HG02840 (cell line): ENCODE measurements at regions not wholly inside any gene's neighbourhood (a gene's known extent, or its start where the extent isn't known, plus 50 kb on each side); places are given as distances from the start of the nearest gene placed in this dataset.
"Not testable (repeated sequence)": the region's sequence is repeated elsewhere in the genome, so short reads cannot be mapped to it uniquely, and the experiment has no call there.

Experiments used
- ATAC-seq: cut with Tn5 transposase; IDR thresholded peaks from one replicate; pipeline ENCODE4 v1.9.1; 2021; ENCODE audit warnings: mild to moderate bottlenecking, moderate library complexity, moderate number of reproducible peaks; ENCODE audit not compliant: unreplicated experiment, low FRiP score

DNA sequence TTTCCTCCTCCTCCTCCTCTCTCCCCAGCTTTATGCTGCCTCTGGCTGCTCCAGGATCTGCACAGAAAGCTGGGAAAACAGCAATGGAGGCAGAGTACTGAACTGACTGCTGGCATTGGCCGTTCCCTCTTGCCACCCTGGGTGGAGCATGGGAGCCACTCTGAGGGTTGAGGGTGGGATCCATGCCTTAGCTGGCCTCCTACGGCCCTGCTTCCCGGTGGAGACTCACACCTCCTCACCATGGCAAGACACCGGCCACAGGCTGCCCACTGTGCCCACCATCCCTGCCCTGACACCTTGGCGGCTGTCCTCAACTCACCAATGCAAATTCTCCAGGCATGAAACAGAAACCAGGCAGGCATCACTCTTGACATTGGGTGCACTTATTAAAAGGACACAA, 832.3 kb upstream of the ID2 start:
- ATAC-seq, result no peak

DNA sequence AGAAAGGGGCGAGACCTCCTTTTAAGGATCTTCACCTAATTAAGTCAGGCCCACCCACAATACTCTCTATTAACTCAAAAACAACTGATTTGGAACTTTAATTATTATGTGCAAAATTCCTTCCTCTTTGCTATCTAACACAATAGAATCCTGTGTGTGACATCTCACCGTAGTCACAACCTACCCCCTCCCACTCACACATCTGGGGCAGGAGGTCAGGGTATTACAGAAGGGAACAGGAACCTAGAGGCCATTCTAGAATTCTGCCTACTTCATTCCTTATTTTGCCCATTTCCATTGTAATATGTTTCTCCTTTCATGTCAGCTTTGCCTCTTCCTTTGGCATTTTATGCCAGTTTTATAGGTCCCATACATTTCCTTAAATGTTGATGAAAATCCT, 829.3 kb upstream of the ID2 start:
- no peak for ATAC-seq

DNA sequence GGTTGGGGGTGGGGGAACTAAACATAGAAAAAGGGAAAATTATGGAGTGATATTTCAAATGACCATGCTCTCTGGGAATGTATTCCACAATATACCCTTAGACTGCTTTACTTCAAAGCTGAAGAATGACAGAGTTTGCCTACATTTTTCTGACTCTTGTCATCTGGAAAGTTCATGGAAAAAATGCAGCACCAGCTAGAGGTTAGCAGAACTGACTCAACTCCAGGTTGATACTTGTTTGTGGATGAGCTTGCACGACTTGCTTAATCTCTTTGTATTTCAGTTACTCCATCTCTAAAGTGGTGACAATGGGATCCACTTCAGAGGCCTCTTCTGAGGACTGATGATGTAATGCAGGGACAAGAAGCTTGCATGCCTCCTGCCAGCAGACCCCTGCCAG, 824.0 kb upstream of the ID2 start:
- no peak for ATAC-seq

DNA sequence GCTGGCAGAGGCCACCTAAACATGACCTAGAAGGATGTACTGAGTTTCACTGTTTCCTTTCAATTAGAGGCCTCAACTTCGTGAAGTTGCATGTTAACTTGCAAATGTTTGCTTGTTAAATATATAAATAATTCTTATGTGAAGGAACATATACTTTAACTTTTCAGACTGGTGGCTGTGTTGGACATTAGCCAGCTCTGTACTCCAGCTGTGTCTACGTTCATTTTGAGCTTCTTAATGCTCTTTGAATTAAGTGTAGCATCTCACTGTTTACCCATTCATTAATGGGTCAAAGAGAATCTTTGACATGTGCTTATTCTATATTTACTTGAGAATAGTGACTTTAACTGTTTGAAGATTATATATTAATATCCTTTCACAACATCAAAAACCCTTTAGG, 823.2 kb upstream of the ID2 start:
- no peak for ATAC-seq

DNA sequence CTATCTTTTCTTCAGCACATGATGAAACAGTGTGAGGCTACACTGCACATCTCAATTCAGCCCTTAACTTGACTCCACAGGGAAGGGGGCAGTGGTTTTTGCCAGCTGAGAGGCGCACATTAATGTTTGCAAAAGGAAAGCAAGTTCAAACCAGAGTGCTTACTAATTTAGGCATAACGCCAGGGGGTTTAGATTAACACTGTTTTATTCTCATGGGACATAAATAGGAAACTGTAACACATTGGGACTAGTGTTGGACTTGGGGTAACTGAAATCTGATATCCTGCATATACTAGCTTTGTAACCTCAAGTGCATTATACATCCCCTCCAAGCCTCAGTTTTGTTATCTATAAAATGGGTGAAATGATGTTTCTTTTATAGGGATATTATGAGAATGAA, 821.2 kb upstream of the ID2 start:
- no peak for ATAC-seq

DNA sequence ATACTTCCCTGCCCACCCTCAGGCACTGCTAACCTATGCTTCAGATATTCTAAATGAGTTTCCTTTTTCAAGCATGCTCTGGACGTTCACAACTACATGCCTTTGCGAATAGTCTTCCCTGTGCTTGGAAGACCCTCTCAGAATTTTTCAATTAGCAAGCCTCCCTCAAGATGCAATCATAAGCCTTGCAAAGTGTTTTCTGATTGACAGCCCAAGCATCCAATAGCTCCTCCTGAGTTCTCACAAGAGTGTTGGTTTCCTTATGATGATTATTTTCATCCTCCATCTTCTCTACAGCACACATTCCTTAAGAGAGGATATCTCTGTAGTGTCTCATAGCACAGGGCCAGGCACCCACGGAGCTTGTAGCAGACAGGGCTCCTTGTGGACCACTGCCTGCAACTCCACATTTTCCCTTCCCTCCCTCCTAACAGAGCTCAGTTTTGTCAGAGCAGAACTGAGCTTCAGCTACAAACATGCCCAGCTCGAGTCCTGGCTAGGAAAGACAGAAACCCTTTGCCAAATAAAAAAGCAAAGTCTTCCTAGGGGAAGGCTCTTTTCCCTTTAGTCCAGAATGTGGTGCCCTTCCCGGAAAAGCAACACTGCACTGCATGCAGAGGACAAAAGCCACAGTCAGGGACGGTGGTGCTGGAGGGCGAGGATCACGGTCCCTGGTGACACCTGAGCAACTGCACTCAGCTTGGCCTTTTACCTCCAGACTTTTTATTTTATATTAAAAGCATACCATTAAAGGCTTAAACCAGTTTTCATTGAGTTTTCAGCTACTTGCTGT, 819.8 kb upstream of the ID2 start:
- ATAC-seq, result no peak

DNA sequence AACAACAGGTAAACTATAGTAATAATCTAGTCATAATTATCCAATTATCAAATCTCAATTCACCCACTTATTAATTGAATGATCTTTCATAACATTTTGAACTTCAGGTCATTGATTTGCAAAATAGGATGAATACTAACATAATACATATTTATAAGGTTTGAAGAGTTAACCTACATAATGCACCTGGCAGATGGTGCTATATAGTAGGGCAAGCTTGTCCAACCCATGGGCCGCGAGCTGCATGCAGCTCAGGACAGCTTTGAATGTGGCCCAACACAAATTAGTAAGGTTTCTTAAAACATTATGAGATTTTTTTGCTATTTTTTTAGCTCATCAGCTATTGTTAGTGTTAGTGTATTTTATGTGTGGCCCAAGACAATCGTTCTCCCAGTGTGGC, 815.8 kb upstream of the ID2 start:
- ATAC-seq, result no peak

DNA sequence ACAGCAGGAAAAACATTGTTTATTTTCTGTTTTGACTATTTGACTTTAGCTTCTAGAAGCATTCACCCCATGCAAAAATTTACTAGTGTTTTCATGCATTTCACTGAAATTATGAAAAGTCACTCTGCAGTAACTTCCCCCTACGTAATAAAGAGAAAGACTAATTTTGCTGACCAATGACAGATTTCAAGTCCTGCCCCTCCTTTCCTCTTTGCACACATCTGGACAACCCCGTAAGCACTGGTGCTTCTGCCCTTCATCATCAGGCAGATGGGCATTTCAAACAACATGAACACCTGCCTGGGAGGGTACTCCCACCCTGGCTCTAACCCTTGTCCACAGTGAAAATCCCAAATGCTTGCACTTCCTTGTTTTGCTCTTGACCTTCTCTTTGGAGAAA, 815.0 kb upstream of the ID2 start:
- ATAC-seq, result no peak

DNA sequence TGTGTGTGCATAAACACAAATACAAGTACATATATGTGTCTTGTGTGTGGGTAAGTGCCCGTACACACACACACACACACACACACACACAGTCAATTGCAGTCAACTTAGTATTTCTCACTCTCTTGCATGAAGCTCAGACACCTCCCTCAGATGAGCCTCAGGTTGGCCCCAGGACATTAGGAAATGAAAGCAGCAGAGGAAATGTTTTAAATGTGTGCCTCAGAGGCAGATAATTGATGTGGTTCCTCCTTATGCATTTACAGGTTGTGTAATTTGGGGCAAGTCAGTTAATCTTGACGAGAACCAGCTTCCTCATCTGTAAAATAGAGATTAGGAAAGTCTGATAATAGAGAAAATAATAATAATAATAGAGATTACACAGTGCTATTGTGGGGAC, 814.0 kb upstream of the ID2 start:
- ATAC-seq, result no peak

DNA sequence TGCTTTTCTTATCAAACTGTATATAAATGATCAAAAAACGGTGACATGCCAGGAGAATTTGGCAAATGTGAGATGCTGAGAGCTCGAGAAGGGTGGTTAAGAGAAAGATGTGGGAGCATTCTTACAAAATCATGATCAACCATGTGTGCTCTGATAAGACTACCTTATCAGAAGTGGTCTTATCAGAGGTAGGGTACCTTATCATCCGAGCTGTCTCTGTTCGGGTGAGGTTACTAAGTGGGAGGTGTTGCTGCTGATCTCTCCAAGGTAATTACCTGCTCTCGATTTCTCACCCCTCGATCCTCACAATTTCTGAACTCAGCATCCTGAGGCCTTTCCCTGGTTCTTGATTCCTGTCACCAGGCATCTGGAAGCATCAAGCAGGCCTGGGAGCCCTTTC, 813.0 kb upstream of the ID2 start:
- no peak for ATAC-seq

DNA sequence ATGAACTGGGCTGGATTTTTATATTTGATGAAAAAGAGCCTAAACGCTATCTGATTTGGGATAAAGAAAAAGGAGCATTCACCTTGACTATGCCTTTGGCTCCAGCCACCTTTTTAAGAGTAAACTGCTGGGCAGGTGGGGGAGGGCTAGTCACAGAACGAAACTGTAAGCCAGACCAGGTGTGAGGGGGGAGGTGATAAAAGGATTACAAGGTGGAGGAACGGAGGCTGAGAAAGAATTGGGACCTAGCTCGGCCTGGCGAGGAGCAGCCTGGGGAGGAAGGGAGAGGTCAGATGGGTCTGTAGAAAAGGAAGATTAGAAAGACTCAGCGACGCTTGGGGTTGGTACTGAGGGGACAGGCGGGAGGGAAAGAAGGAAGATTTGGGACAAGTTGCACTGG, 805.4 kb upstream of the ID2 start:
- not testable (repeated sequence) for ATAC-seq

DNA sequence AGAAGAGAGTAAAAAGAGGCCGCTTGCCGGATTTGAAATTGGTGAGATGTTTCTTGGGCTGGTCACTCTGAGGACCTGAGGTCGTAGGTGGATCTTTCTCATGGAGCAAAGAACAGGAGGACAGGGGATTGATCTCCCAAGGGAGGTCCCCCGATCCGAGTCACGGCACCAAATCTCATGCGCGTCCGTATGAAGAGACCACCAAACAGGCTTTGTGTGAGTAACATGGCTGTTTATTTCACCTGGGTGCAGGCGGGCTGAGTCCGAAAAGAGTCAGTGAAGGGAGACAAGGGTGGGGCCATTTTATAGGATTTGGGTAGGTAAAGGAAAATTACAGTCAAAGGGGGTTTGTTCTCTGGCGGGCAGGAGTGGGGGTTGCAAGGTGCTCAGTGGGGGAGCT, 803.6 kb upstream of the ID2 start:
- ATAC-seq, result not testable (repeated sequence)

DNA sequence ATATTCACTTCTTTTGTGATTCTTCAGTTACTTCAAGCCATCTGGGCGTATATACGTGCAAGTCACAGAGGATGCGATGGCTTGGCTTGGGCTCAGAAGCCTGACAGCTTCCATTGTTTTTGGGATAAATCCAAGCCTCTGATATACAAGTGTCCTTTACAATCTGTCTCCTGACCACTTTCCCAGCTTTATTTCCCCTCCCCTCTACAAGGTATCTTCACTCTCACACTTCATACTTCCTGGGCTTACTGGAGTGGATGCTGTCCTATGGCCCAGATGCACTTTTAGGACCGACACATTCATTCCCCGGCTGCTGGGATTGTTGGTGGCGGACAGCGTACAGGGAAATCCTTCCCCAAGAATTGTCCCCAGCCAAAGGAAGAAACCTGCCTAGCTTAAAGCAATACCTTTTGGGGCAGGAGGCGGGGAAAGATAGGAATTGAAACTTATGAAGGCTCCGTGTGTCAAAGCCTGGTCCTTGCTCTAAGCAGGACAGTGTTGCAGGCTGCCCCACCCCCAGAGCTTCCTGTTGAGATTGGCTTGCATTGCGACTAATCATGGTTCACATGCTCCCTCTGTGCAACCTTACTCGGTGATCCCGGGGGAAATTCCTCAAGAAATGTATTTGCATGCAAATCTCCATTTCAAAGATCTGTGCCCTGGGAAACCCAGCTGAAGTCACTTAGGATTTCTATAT, 802.9 kb upstream of the ID2 start:
- ATAC-seq, result no peak

DNA sequence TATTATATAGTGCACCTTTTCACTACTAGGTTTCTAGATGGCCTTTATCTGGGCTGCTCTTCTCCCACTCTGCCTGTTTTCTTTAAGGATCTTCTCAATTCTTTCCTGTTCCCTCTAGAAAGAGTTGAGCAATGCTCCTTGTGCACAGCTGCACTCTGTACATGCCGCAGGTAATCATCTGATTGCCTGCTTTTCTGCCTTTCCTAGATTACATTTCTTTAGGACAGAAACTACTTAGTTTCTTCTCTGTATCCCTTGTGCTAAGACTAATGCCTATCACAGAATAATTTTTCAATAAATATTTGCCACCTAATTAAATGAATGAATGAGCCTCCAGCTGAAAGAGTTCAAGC, 802.4 kb upstream of the ID2 start:
- no peak for ATAC-seq

DNA sequence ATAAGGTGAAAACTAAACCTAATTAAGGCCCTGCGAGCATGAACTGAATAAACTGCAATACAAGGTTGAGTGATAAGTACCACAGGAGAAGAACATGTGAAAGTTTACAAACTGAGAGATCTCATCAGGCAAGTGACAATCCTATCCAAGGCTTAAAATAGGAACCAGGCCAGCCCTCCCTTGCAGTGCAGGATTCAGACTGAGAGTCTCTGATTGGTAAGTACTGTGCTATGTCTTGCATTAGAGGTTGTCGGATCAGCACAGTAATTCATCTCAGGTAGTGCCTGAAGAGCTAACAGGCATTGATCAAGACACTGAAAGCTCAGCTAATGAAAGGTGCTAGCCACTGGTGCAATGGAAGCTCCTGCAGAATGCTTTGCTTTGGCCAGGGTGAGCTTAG, 801.7 kb upstream of the ID2 start:
- ATAC-seq, result no peak

DNA sequence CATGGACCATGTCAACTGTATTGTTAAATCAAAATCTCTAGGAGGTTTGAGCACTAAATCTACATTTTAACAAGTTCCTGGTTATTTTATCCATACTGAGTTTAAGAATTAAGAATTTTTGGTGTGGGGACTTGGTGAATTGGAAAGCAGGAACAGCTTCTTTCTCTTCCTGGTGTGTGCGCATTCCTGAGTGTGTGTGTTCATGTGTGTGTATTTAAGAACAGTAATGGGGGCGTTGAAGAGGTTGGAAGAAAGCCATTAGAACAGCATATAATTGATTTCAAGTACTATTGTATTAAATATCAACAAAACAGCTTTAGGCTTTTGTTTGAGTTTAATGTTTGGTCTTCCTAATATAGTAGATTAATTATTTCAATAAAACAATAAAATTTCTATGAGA, 801.3 kb upstream of the ID2 start:
- no peak for ATAC-seq

DNA sequence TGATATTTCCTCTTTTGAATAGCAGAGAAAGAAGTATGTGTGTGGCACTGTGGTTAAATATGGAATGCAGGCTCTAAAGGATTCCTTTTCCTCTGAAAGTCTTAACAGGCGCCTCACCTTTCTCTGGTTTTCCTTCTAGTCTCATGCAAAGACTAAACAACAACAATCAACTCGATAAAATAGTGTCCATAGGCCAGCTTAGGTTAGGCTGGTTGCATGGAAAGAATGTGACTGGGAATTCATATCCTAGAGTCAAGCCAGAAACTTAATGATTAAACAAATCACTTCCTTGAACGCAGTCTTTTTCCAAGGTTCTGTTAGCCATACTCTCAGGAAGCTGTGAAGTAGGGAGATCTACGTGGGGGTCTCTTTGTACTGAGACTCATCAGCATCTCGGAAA, 800.8 kb upstream of the ID2 start:
- no peak for ATAC-seq

DNA sequence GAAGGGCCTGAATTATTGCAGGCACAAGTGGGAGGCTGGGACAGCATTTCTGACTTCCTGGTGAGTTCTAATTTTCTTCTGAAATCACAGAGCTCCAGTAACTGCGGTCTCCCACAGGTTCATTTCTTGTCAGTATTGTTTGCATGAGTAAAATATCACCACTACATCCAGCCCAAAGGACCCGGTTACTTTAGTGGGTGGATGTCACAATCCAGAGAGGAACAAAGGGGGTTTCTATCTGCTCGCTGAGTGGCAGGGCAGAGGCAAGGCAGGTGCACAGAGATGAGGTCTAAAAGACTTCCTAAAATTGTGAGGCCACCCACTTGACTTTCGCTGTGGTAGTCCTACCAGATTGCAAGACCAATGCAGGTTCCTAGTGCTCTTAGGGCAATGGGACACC, 800.4 kb upstream of the ID2 start:
- ATAC-seq, result no peak

DNA sequence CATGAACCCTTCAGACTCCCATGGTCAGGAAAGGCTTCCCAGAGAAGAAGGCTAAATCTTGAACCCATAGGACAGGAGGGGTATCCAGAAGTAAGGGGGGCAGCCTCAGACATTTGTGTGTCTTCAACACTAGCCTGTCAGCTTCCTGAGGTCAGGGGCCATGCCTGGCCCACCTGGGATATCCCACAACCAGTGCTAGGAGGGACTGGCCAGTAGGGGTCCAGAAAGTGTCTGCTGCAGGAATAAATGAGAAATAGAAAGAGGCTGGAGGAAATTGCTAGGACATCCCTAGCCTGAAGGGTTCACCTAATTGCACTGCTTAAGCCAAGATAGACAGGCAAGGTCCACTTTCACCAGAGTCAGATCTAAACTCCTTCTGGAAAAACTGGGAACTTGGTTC, 799.6 kb upstream of the ID2 start:
- no peak for ATAC-seq

DNA sequence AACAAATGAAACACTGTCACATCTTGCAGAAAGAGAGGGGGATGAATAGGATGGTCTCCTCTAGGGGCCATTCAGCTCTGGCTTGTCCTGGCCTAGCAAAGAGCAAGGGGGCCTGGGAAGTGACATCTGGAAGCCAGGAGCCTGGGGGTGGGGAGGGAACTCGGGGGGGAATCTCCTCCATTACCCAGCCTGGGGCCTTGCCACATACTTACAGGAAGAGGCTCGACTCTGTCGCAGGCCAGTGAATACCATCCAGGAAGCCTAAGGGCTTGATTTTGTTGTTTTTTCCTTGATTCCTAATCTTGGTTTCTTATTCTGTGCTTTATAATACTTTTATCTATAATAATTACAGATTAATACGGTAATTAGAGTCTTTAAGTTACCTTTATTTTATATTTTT, 797.5 kb upstream of the ID2 start:
- no peak for ATAC-seq

DNA sequence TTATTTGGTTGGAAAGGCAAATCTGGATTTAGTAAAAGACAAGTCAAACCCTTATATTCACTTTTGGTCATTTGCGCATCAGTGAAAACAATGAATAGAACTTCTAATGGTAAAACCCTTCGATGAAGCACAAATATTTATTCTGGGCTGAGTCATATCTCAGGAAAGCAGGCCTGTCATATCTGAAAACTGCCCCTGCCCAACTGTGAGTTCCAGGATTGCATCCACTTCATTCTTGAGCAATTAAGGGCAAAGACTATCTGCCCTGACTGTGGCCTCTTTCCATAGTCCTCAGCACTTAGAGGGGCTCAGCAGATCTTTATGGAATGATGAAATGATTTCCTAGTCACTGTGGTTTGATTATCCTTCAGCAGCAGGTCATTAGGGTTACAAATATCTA, 795.2 kb upstream of the ID2 start:
- ATAC-seq, result no peak

DNA sequence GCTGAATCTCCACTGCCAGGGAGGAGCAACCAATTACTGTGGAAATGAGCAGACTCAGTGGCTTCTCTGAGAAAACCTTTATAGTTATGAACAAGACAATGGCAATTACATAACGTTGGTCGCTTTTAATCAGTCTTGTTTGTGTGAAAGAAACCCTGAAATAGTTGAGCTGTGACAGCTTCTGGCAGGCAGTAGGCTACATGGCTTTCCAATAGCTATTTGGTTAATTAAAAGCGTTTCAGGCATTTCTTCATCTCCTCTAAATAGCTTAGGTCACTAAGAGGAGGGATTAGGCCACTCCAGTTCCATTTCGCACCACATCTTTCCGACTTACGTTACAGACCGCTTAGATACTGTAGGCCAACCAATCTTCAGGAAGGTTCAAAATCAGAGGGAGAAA, 794.4 kb upstream of the ID2 start:
- ATAC-seq, result no peak
